Liver (tissue), 3 donors: ENCODE measurements at regions not wholly inside any gene's neighbourhood (a gene's known extent, or its start where the extent isn't known, plus 50 kb on each side); places are given as distances from the start of the nearest gene placed in this dataset.

Experiments used
- CTCF ChIP-seq: fragments of 150-350 bp; IDR thresholded peaks from 2 replicates; pipeline ENCODE4 v1.5.1; 2017; ENCODE audit warnings: improper control_type of control experiment, low read depth, low read length; ENCODE audit not compliant: missing input control
- EGR1 ChIP-seq, 2 donors: IDR thresholded peaks; 2 replicates each; pipeline ENCODE4 v1.6.1; 2016 to 2018; ENCODE audit warnings: antibody characterized with exemption in 2 of 2, low read depth in 2 of 2
- FOXA1 ChIP-seq: IDR thresholded peaks from 2 replicates; pipeline ENCODE4 v1.6.1; 2016; ENCODE audit warnings: antibody characterized with exemption
- FOXA2 ChIP-seq: IDR thresholded peaks from 2 replicates; pipeline ENCODE4 v1.6.1; 2016; ENCODE audit warnings: antibody characterized with exemption
- GABPA ChIP-seq, 2 donors: IDR thresholded peaks in 1 of 2; conservative IDR thresholded peaks in 1 of 2; 2 replicates each; pipeline ENCODE4 v1.6.1; 2016; ENCODE audit warnings: antibody characterized with exemption in 2 of 2, mild to moderate bottlenecking in 1 of 2, moderate library complexity in 1 of 2
- JUND ChIP-seq, 2 donors: IDR thresholded peaks; 2 replicates each; pipeline ENCODE4 v1.6.1; 2016; ENCODE audit warnings: antibody characterized with exemption in 2 of 2
- NR2F2 ChIP-seq: IDR thresholded peaks from 2 replicates; pipeline ENCODE4 v1.6.1; 2016; ENCODE audit warnings: antibody characterized with exemption
- RAD21 ChIP-seq, 2 donors: IDR thresholded peaks; 2 replicates each; pipeline ENCODE4 v1.6.1; 2016; ENCODE audit warnings: antibody characterized with exemption in 2 of 2, mild to moderate bottlenecking in 2 of 2
- RXRA ChIP-seq, 2 donors: IDR thresholded peaks; 2 replicates each; pipeline ENCODE4 v1.6.1; 2017 to 2018; ENCODE audit warnings: antibody characterized with exemption in 2 of 2, mild to moderate bottlenecking in 1 of 2
- TAF1 ChIP-seq: conservative IDR thresholded peaks from 2 replicates; pipeline ENCODE4 v1.6.1; 2016; ENCODE audit warnings: antibody characterized with exemption, mild to moderate bottlenecking
- YY1 ChIP-seq: IDR thresholded peaks from 2 replicates; pipeline ENCODE4 v1.6.1; 2016; ENCODE audit warnings: antibody characterized with exemption, mild to moderate bottlenecking
- ZBTB33 ChIP-seq: IDR thresholded peaks from 2 replicates; pipeline ENCODE4 v1.6.1; 2016; ENCODE audit warnings: antibody characterized with exemption
- TF ChIP-seq, protein P1 (sequence below): IDR thresholded peaks from 2 replicates; pipeline ENCODE4 v1.6.1; 2016; ENCODE audit warnings: antibody characterized with exemption, mild to moderate bottlenecking
- TF ChIP-seq, protein P2 (sequence below): IDR thresholded peaks from 2 replicates; pipeline ENCODE4 v1.6.1; 2016; ENCODE audit warnings: antibody characterized with exemption
- donor health status: healthy.
- donor health status: healthy.

DNA sequence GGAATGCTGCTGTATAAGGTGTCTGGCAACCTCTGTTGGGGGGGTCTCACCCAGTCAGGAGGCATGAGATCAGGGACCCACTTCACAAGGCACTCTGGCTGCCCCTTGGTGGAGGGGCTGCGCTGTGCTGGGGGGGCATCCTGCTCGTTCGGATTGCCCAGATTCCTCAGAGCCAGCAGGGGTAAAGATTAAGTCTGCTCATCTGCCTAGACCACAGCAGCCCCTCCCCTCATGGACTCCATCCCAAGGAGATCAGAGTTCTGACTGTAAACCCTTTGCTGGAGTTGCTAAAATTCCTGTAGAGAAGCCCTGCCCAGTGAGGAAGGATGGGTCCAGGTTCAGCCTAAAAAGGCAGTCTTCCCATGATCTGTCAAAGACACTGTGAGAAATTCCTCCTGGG lies 262.0 kb upstream of the C9orf72 start:
- no peak for TF ChIP-seq GABPA (IDR thresholded peaks at IDR 0.05 in 1 of 2, conservative IDR thresholded peaks at IDR 0.05 in 1 of 2)
- no peak for TF ChIP-seq CTCF
- no peak for TF ChIP-seq FOXA2
- no peak for TF ChIP-seq ZBTB33
- no peak for TF ChIP-seq YY1
- no peak for TF ChIP-seq NR2F2
- TF ChIP-seq FOXA1, result no peak
- no peak for TF ChIP-seq EGR1 (IDR thresholded peaks at IDR 0.05; ENCODE audit: low read depth in 2 of 2)
- TF ChIP-seq, protein P1, sequence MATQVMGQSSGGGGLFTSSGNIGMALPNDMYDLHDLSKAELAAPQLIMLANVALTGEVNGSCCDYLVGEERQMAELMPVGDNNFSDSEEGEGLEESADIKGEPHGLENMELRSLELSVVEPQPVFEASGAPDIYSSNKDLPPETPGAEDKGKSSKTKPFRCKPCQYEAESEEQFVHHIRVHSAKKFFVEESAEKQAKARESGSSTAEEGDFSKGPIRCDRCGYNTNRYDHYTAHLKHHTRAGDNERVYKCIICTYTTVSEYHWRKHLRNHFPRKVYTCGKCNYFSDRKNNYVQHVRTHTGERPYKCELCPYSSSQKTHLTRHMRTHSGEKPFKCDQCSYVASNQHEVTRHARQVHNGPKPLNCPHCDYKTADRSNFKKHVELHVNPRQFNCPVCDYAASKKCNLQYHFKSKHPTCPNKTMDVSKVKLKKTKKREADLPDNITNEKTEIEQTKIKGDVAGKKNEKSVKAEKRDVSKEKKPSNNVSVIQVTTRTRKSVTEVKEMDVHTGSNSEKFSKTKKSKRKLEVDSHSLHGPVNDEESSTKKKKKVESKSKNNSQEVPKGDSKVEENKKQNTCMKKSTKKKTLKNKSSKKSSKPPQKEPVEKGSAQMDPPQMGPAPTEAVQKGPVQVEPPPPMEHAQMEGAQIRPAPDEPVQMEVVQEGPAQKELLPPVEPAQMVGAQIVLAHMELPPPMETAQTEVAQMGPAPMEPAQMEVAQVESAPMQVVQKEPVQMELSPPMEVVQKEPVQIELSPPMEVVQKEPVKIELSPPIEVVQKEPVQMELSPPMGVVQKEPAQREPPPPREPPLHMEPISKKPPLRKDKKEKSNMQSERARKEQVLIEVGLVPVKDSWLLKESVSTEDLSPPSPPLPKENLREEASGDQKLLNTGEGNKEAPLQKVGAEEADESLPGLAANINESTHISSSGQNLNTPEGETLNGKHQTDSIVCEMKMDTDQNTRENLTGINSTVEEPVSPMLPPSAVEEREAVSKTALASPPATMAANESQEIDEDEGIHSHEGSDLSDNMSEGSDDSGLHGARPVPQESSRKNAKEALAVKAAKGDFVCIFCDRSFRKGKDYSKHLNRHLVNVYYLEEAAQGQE, result no peak
- TF ChIP-seq RXRA (IDR thresholded peaks at IDR 0.05), result no peak
- no peak for TF ChIP-seq JUND (IDR thresholded peaks at IDR 0.05)
- TF ChIP-seq, protein P2, sequence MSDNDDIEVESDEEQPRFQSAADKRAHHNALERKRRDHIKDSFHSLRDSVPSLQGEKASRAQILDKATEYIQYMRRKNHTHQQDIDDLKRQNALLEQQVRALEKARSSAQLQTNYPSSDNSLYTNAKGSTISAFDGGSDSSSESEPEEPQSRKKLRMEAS, result no peak
- TF ChIP-seq RAD21 (IDR thresholded peaks at IDR 0.05), result no peak
- no peak for TF ChIP-seq TAF1
